ENCODE measurements at regions not wholly inside any gene's neighbourhood (a gene's known extent, or its start where the extent isn't known, plus 50 kb on each side); places are given as distances from the start of the nearest gene placed in this dataset.

DNA sequence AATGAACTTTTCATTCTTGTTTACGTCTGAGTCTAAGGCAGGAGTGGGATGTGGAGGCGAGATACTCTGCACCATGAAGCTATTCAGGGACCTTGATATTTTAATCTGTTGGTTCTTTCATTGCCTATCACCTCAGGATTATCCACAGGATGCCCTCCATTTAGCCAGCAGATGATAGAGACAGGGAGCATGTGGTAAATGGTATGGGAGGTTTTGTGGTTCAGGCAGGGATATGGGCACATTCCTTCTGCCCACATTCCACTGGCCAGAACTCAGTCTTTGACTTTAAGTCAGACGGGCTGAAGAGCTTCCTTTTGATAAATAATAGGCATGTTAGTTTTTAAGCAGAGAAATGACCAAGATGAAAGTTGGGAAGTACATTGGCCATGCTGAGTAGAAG lies 548.0 kb upstream of the CCDC54 start:
- Histone ChIP-seq H3K9ac (ENCODE audit: low read depth, low read length) (no peak overlapping the region), H3K9me3 (ENCODE audit: insufficient read depth, low read length, severe bottlenecking) (peaks cover 25% of the 10 kb centered on the region), H3K79me2 (ENCODE audit: insufficient read depth, low read length) (no peaks in the 10 kb centered on the region), H2AFZ (ENCODE audit: low read depth, low read length) (0 out of 2 replicates have a peak overlapping the region, but pooled peaks have one; percentile 20), H4K20me1 (ENCODE audit: insufficient read depth, low read length) (no peaks in the 10 kb centered on the region), H3K27me3 (ENCODE audit: insufficient read depth, low read length, poor library complexity) (no peaks in the 10 kb centered on the region), H3K36me3 (ENCODE audit: insufficient read depth, low read length) (no peaks in the 10 kb centered on the region), H3K4me2 (ENCODE audit: insufficient read depth, low read length) (no peak overlapping the region), H3K27ac (ENCODE audit: low read length) (peak overlapping the region; percentile 4; the same call in 1 of the 2 replicates), H3K4me3 (ENCODE audit: low read depth in 1 of 2, low read length in 2 of 2) (no peak overlapping the region), H3K4me1 (ENCODE audit: insufficient read depth, low read length) (peaks cover 52% of the 10 kb centered on the region)
- no peak for TF ChIP-seq EZH2 (IDR thresholded peaks at IDR 0.05; ENCODE audit: borderline replicate concordance, low read depth, low read length, severe bottlenecking)
- TF ChIP-seq, protein P1, sequence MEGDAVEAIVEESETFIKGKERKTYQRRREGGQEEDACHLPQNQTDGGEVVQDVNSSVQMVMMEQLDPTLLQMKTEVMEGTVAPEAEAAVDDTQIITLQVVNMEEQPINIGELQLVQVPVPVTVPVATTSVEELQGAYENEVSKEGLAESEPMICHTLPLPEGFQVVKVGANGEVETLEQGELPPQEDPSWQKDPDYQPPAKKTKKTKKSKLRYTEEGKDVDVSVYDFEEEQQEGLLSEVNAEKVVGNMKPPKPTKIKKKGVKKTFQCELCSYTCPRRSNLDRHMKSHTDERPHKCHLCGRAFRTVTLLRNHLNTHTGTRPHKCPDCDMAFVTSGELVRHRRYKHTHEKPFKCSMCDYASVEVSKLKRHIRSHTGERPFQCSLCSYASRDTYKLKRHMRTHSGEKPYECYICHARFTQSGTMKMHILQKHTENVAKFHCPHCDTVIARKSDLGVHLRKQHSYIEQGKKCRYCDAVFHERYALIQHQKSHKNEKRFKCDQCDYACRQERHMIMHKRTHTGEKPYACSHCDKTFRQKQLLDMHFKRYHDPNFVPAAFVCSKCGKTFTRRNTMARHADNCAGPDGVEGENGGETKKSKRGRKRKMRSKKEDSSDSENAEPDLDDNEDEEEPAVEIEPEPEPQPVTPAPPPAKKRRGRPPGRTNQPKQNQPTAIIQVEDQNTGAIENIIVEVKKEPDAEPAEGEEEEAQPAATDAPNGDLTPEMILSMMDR (IDR thresholded peaks at IDR 0.05; ENCODE audit: borderline replicate concordance, extremely low read depth, low read length, poor library complexity, severe bottlenecking), result no peak
- no peak for DNase-seq
- no peak for ATAC-seq (ENCODE audit: insufficient read depth, low read depth)

DNA sequence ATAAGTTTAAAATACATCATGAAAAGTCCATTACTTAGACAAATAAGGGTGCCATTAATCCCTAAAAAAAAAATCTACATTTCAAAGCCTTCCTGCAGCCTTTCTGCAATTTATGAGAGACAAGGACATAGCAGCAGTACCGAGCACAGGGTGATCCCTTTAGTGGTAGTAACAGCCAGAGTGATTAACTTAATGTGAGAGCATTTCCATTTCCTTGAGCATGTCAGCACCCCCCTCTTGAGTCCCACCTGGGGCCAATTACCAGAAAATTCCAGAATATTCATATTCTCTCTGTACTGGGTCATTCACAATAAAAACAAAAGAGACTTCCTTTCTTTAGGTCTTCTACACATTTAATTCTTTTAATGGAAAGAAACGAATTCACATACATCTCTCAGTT lies 546.9 kb upstream of the CCDC54 start:
- H3K27ac ChIP-seq (ENCODE audit: low read length), result no peak overlapping the region
- no peak for DNase-seq

DNA sequence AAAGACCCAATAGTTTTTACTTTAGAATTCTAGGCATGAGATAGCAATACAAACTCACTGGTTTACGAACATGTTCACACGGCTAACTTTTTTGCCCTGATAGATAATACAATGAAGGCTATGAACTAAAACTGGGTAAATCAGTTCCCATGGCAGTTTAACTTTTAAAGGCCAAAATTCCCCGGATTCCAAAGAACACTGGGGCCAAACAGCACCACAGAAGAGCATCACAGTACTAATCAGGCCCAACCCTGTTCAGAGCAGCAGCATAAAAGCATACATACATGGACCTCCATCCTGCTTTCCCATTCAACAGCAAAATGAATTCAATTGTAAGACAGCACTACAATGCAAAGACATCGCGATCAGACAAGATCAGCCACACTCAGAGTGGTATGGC lies 540.3 kb upstream of the CCDC54 start:
- Histone ChIP-seq H3K4me1 (ENCODE audit: insufficient read depth, low read length) (peaks cover 5% of the 10 kb centered on the region; the same call in 1 of the 2 replicates), H3K4me3 (ENCODE audit: low read depth in 1 of 2, low read length in 2 of 2) (no peak overlapping the region), H3K79me2 (ENCODE audit: insufficient read depth, low read length) (no peaks in the 10 kb centered on the region), H3K27me3 (ENCODE audit: insufficient read depth, low read length, poor library complexity) (no peaks in the 10 kb centered on the region), H3K4me2 (ENCODE audit: insufficient read depth, low read length) (no peak overlapping the region), H3K36me3 (ENCODE audit: insufficient read depth, low read length) (no peaks in the 10 kb centered on the region), H3K9me3 (ENCODE audit: insufficient read depth, low read length, severe bottlenecking) (peaks cover 16% of the 10 kb centered on the region), H2AFZ (ENCODE audit: low read depth, low read length) (no peak overlapping the region), H3K9ac (ENCODE audit: low read depth, low read length) (no peak overlapping the region), H3K27ac (ENCODE audit: low read length) (no peak overlapping the region), H4K20me1 (ENCODE audit: insufficient read depth, low read length) (no peaks in the 10 kb centered on the region)
- DNase-seq, result no peak
- TF ChIP-seq, protein P1 (IDR thresholded peaks at IDR 0.05; ENCODE audit: borderline replicate concordance, extremely low read depth, low read length, poor library complexity, severe bottlenecking), result no peak
- TF ChIP-seq EZH2 (IDR thresholded peaks at IDR 0.05; ENCODE audit: borderline replicate concordance, low read depth, low read length, severe bottlenecking), result no peak
- ATAC-seq (ENCODE audit: insufficient read depth, low read depth), result no peak

More for the DNA sequence above, 546.9 kb upstream of the CCDC54 start:
- no peaks in the 10 kb centered on the region for H3K36me3 ChIP-seq (ENCODE audit: insufficient read depth, low read length)
- no peak overlapping the region for H2AFZ ChIP-seq (ENCODE audit: low read depth, low read length)
- peaks cover 25% of the 10 kb centered on the region for H3K9me3 ChIP-seq (ENCODE audit: insufficient read depth, low read length, severe bottlenecking)
- H3K27me3 ChIP-seq (ENCODE audit: insufficient read depth, low read length, poor library complexity), result no peaks in the 10 kb centered on the region
- TF ChIP-seq, protein P1 (IDR thresholded peaks at IDR 0.05; ENCODE audit: borderline replicate concordance, extremely low read depth, low read length, poor library complexity, severe bottlenecking), result no peak
- TF ChIP-seq EZH2 (IDR thresholded peaks at IDR 0.05; ENCODE audit: borderline replicate concordance, low read depth, low read length, severe bottlenecking), result no peak
- no peaks in the 10 kb centered on the region for H3K79me2 ChIP-seq (ENCODE audit: insufficient read depth, low read length)
- no peak overlapping the region for H3K9ac ChIP-seq (ENCODE audit: low read depth, low read length)
- no peak overlapping the region for H3K4me2 ChIP-seq (ENCODE audit: insufficient read depth, low read length)
- H3K4me1 ChIP-seq (ENCODE audit: insufficient read depth, low read length), result peaks cover 41% of the 10 kb centered on the region
- H3K4me3 ChIP-seq (ENCODE audit: low read depth in 1 of 2, low read length in 2 of 2), result no peak overlapping the region
- no peak for ATAC-seq (ENCODE audit: insufficient read depth, low read depth)
- H4K20me1 ChIP-seq (ENCODE audit: insufficient read depth, low read length), result no peaks in the 10 kb centered on the region

- H3K36me3 ChIP-seq (ENCODE audit: insufficient read depth, low read length), result no peaks in the 10 kb centered on the region
- H3K9me3 ChIP-seq (ENCODE audit: insufficient read depth, low read length, severe bottlenecking), result peaks cover 9% of the 10 kb centered on the region
- H3K27me3 ChIP-seq (ENCODE audit: insufficient read depth, low read length, poor library complexity), result no peaks in the 10 kb centered on the region
- TF ChIP-seq EZH2 (IDR thresholded peaks at IDR 0.05; ENCODE audit: borderline replicate concordance, low read depth, low read length, severe bottlenecking), result no peak
- TF ChIP-seq, protein P1 (IDR thresholded peaks at IDR 0.05; ENCODE audit: borderline replicate concordance, extremely low read depth, low read length, poor library complexity, severe bottlenecking), result no peak
- H4K20me1 ChIP-seq (ENCODE audit: insufficient read depth, low read length), result no peaks in the 10 kb centered on the region
- no peak overlapping the region for H3K9ac ChIP-seq (ENCODE audit: low read depth, low read length)
- no peak for ATAC-seq (ENCODE audit: insufficient read depth, low read depth)
- H2AFZ ChIP-seq (ENCODE audit: low read depth, low read length), result no peak overlapping the region
- no peak for DNase-seq
- H3K27ac ChIP-seq (ENCODE audit: low read length), result no peak overlapping the region
- H3K4me1 ChIP-seq (ENCODE audit: insufficient read depth, low read length), result peaks cover 5% of the 10 kb centered on the region; the same call in 1 of the 2 replicates
- H3K4me3 ChIP-seq (ENCODE audit: low read depth in 1 of 2, low read length in 2 of 2), result no peak overlapping the region
- no peak overlapping the region for H3K4me2 ChIP-seq (ENCODE audit: insufficient read depth, low read length)
- H3K79me2 ChIP-seq (ENCODE audit: insufficient read depth, low read length), result no peaks in the 10 kb centered on the region
Measured at GRCh38 chr3:106837616-106838015, 539.6 kb upstream of the CCDC54 start.
